ENCODE measurements at regions not wholly inside any gene's neighbourhood (a gene's known extent, or its start where the extent isn't known, plus 50 kb on each side); places are given as distances from the start of the nearest gene placed in this dataset.

GRCh38 chr12:4216187-4216927, 57.2 kb upstream of the CCND2 start:
- ATAC-seq (ENCODE audit: low read depth): no peak
- intact Hi-C loops (cut with micrococcal nuclease) (no loop called here), dilution Hi-C loops (cut with HindIII; ENCODE audit: low sequenced_read_pairs, unreplicated experiment) (no loop called here), in situ Hi-C loops (cut with MboI; ENCODE audit: low sequenced_read_pairs) (no loop called here)
- no peak for DNase-seq
- Histone ChIP-seq H3K4me3 (ENCODE audit: insufficient read depth, low read depth, low read length) (no peak overlapping the region), H2BK20ac (ENCODE audit: low read depth, low read length) (no peak overlapping the region), H3K9me3 (ENCODE audit: control insufficient read depth, insufficient read depth, low read length) (no peaks in the 10 kb centered on the region), H2AK9ac (replicated peaks; ENCODE audit: low read depth, low read length, poor library complexity) (no peak overlapping the region), H3K56ac (ENCODE audit: extremely low read depth, insufficient read depth, low read length) (no peak overlapping the region), H2BK15ac (ENCODE audit: low read depth, low read length) (no peak overlapping the region), H3K18ac (ENCODE audit: low read depth, low read length) (no peak overlapping the region), H3K4me2 (ENCODE audit: low read depth, low read length) (no peak overlapping the region), H2BK120ac (ENCODE audit: low read depth, low read length) (no peak overlapping the region), H3K36me3 (ENCODE audit: control insufficient read depth, insufficient read depth, low read length) (no peaks in the 10 kb centered on the region), H4K8ac (ENCODE audit: low read depth in 2 of 2, low read length in 2 of 2) (no peak overlapping the region), H3K27ac (ENCODE audit: insufficient read depth, low read length) (no peak overlapping the region), H3K4me1 (ENCODE audit: control insufficient read depth, insufficient read depth, low read length) (no peaks in the 10 kb centered on the region), H3K9me1 (ENCODE audit: insufficient read depth, low read length) (no peaks in the 10 kb centered on the region), H2AFZ (replicated peaks; ENCODE audit: low read length, poor library complexity) (no peak overlapping the region), H4K20me1 (ENCODE audit: insufficient read depth, low read length) (no peaks in the 10 kb centered on the region), H3K27me3 (ENCODE audit: control insufficient read depth, insufficient read depth, low read length) (no peaks in the 10 kb centered on the region; the same call in 1 of the 2 replicates), H3K79me1 (ENCODE audit: low read depth in 1 of 2, low read length in 2 of 2) (no peaks in the 10 kb centered on the region), H4K5ac (ENCODE audit: low read depth, low read length) (no peak overlapping the region), H2AK5ac (ENCODE audit: low read depth, low read length) (no peak overlapping the region), H3K23ac (ENCODE audit: low read depth, low read length) (no peak overlapping the region), H2BK5ac (ENCODE audit: low read depth, low read length, poor library complexity, severe bottlenecking) (no peak overlapping the region), H4K91ac (ENCODE audit: insufficient read depth, low read depth, low read length) (no peak overlapping the region), H3K4ac (ENCODE audit: low read depth, low read length) (no peak overlapping the region), H3K14ac (replicated peaks; ENCODE audit: low read depth, low read length) (no peak overlapping the region), H3K9ac (ENCODE audit: low read depth, low read length) (no peak overlapping the region)
- TF ChIP-seq RAD21 (IDR thresholded peaks at IDR 0.05; ENCODE audit: low read length): no peak
- TF ChIP-seq CHD1 (IDR thresholded peaks at IDR 0.05; ENCODE audit: low read depth, low read length): no peak
- TF ChIP-seq MXI1 (IDR thresholded peaks at IDR 0.05; ENCODE audit: borderline replicate concordance, low read depth, low read length): no peak
- no peak for TF ChIP-seq USF2 (IDR thresholded peaks at IDR 0.05; ENCODE audit: low read depth, low read length)
- no peak for TF ChIP-seq NFE2L2 (IDR thresholded peaks at IDR 0.05; ENCODE audit: low read depth, low read length)
- TF ChIP-seq POLR2A (IDR thresholded peaks at IDR 0.05; ENCODE audit: low read depth, low read length): no peak
- TF ChIP-seq MAFK (IDR thresholded peaks at IDR 0.05; ENCODE audit: low read depth, low read length): no peak
- TF ChIP-seq MAZ (IDR thresholded peaks at IDR 0.05; ENCODE audit: borderline replicate concordance, low read depth, low read length): no peak
- TF ChIP-seq RCOR1 (IDR thresholded peaks at IDR 0.05; ENCODE audit: insufficient replicate concordance, low read length): no peak
- TF ChIP-seq FOS (IDR thresholded peaks at IDR 0.05; ENCODE audit: low read depth, low read length): no peak
- no peak for TF ChIP-seq SMC3 (IDR thresholded peaks at IDR 0.05; ENCODE audit: low read depth, low read length)
- TF ChIP-seq ELK1 (IDR thresholded peaks at IDR 0.05; ENCODE audit: borderline replicate concordance, low read depth, low read length): no peak
- BruUV-seq (replicated peaks): no TSS peak
- no CpG with 5 or more reads among the region's 5 CpGs for WGBS, 2 experiments (ENCODE audit: extremely low coverage in 2 of 2, insufficient read length in 1 of 2)
- ChIA-PET CTCF (no interaction called here), POLR2A (ENCODE audit: unreplicated experiment) (no interaction called here)

Measured in IMR-90 (cell line).